ENCODE measurements at regions not wholly inside any gene's neighbourhood (a gene's known extent, or its start where the extent isn't known, plus 50 kb on each side); places are given as distances from the start of the nearest gene placed in this dataset.

- TF ChIP-seq CTCF (optimal IDR thresholded peaks at IDR 0.05 in 1 of 3, IDR thresholded peaks at IDR 0.05 in 1 of 3, conservative IDR thresholded peaks at IDR 0.05 in 1 of 3; ENCODE audit: extremely low read depth in 1 of 3, insufficient read depth in 2 of 3, low read length in 3 of 3) (no peak), EZH2 (IDR thresholded peaks at IDR 0.05; ENCODE audit: low read length) (no peak)
These were observed 157.1 kb downstream of the TLE1 start for GRCh38 chr9:81532251-81532650.
